ENCODE measurements at regions not wholly inside any gene's neighbourhood (a gene's known extent, or its start where the extent isn't known, plus 50 kb on each side); places are given as distances from the start of the nearest gene placed in this dataset.
"Not testable (repeated sequence)": the region's sequence is repeated elsewhere in the genome, so short reads cannot be mapped to it uniquely, and the experiment has no call there.

DNA sequence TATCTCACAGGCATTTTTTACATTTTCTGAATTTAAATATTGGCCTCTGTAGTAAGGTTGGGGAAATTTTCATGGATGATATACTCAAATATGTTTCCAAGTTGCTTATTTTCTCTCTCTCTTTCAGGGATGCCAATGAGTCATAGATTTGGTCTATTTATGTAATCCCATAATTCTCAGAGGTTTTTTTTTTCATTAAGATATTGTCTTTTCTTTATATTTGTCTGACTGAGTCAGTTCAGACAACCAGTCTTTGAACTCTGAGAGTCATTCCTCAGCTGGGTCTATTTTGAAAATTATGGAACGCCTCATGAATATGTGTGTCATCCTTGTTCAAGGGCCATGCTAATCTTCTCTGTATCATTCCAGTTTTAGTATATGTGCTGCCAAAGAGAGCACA is 223.2 kb downstream of the PCSK1 start:
- DNase-seq (ENCODE audit: low read depth in 2 of 2, low spot score in 1 of 2): no peak

DNA sequence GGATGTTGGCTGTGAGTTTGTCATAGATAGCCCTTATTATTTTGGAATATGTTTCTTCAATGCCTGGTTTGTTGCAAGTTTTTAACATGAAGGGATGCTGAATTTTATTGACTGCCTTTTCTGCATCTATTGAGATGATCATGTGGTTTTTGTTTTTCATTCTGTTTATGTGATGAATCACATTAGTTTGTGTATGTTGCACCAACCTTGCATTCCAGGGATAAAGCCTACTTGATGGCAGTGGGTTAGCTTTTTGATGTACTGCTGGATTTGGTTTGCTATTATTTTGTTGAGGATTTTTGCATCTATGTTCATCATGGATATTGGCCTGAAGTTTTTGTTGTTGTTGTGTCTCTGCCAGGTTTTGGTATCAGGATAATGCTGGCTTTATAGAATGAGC is 225.6 kb downstream of the PCSK1 start:
- DNase-seq (ENCODE audit: low read depth in 2 of 2, low spot score in 1 of 2): no peak

DNA sequence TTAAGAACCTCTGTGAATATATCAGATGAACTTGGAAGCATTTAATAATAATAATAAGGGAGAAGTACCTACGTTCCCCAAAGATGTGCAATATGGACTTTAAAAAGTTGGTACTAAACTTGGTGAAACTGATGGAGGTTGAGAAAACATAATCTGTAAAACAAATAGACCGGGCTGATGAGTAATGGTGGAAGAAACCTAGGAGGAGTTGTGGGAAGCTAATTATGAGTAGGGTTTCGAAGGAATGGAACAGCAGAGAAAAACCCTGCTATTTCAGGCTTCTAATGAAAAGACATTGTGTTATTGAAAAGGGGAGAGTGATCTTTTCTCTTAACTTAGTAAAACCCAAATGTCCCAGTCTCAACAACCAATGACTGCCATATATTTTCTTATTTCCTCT is 229.3 kb downstream of the PCSK1 start:
- no peak for DNase-seq (ENCODE audit: low read depth in 2 of 2, low spot score in 1 of 2)

DNA sequence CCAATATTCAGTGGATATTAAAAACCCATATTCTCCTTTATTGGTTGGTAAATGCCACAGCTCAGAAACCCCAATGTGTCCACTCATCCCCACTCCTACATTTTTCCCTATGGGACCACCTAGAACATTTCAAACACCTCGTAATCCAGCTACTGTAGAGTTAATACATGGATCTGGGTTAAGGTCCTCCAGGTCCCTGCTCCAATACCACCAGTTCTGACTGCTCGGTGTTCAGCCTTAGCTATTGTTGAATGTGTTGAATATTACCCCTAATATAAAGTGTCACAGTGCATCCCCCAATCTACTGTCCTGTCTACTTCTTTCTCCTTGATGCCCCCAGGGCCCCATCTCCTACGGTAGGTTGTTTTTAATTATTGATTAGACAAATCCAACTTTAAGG is 231.5 kb downstream of the PCSK1 start:
- no peak for DNase-seq (ENCODE audit: low read depth in 2 of 2, low spot score in 1 of 2)

DNA sequence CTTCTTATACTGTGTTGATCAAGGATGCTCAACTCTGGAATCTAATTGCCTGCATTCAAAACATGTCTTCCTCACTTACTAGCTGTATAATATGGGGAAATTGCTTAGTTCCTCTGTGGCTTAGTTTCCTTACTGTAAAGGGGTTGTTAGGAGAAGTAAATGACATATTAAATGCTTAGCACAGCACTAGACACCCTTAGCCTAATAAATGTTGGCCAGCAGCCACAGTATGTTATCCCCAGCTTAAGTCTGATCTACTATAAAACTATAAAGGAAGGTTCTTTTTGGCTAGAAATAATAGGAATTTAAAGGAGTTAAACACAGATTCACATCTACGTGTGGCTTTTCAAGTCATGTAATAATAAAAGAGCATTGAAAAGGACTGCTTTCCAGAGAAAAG is 232.4 kb downstream of the PCSK1 start:
- no peak for DNase-seq (ENCODE audit: low read depth in 2 of 2, low spot score in 1 of 2)

DNA sequence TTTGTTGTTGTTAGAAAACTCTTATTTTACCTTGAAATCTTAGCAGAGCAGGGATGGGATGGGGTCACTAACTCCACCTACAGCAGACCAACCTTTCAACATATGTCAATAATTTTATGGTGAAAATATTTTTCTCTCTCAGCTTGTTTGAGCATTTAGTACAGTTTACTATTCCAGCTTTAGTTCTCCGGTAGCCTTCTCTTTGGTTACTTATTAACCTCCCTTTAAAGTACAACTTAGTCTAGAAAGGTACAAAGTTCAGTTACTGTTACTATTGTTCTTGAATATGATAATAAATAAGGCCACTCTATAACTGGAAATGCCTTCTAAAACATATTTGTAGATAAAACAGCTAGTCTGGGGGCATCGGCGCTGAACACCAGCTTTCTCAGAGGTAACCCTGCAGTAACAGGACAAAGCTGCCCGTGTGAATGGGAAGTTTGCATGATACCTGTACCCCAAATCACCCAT is 233.3 kb downstream of the PCSK1 start:
- no peak for DNase-seq (ENCODE audit: low read depth in 2 of 2, low spot score in 1 of 2)

DNA sequence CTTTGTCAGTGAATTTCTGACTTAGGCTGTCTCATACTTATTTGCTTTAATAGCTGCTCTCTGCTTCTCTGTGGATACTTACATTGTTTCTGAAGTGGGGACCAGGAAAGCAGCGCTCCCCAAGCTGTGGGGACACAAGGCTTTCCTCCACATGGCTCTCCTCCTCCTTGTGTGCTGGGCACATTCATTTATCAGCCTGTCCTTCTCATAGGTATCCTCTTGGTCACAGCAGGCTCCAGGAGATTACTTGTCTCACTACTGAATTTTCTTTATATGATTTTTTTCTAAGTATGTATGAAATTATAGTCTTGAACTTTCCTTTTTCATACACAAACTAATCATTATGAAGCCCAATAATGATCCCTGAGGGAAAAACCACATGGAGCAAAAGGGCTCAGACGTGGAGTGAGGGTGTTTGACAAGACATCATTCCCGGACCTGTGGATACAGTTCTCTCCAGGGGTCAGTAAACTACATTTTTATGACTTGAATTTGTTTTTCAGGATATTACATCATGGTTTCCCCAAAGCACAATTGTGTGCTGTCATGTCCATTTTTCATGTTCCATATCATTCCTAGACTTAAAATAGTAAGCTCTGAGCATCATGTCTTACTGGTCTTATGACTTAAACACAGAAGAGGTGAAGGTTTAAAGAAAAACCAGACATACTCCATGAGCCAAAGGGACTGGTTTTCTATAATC is 234.5 kb downstream of the PCSK1 start:
- DNase-seq (ENCODE audit: low read depth in 2 of 2, low spot score in 1 of 2): no peak

DNA sequence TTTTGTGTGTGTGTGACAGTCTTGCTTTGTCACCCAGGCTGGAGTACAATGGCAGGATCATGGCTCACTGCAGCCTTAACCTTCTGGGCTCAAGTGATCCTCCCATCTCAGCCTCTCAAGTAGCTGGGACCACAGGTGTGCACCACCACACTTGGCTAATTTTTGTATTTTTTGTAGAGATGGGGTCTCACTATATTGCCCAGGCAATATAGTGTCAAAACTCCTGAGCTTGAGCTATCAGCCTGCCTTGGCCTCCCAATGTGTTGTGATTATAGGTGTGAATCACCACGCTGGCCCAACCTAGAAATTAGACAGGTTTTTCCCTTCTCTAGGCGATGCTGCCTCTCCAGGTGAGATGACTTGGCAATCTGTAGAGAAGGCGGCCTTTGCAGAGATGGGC is 235.3 kb downstream of the PCSK1 start:
- not testable (repeated sequence) for DNase-seq (ENCODE audit: low read depth in 2 of 2, low spot score in 1 of 2)

DNA sequence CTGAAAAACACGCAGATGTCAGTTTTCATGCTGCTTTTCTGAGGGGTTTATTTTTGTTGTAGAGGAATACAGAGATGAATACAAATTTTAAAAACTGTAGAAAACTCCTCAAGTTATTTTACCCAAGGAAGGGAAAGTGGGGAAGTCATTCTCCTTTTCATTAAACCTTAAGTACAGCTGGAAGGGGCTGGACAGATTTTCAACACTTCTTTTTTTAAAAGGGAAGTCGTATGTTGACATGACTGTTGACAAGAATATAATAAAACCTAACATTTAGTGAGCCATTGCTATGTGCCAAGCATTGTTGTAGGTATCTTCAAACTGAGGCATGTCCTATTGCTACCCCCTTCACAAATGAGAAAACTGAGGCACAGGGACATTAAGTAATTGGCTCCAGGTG is 235.7 kb upstream of the ELL2 start:
- no peak for DNase-seq (ENCODE audit: low read depth in 2 of 2, low spot score in 1 of 2)

DNA sequence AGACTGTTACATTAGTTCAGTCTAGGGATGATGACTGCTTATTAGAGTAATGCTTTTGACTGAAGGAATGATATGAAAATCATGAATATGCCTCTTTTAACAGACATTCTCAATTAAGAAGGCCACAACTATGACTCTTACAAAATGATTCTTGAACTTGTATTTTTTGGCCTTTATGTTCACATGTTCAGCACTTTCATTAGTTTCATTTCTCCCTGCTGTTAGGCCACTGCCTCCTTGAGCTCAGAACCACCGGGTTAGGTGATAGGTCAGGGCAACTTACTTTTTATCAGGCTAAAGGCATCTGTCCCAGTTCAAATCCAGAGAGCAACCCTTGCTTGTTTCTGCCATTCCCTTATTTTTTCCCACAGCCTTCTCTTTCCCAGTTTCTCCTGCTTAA is 235.2 kb upstream of the ELL2 start:
- no peak for DNase-seq (ENCODE audit: low read depth in 2 of 2, low spot score in 1 of 2)

DNA sequence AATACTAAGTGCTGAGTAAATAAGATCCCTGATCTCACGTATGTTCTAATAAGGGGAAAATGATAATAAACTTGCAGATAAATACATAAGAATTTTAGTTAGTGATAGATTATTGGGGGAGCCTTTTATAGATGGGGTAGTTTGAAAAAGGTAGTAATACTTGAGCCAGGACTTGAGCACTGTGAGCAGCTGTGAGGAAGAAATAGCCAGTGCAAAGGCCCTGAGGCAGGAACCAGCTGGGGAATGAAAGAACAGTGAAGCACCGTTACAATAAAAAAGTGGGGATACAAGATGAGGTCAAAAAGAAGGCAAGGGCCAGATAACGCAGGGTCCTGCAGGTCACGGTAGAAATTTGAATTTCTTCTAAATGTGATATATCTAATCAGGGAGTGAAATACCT is 234.8 kb upstream of the ELL2 start:
- DNase-seq (ENCODE audit: low read depth in 2 of 2, low spot score in 1 of 2): no peak

DNA sequence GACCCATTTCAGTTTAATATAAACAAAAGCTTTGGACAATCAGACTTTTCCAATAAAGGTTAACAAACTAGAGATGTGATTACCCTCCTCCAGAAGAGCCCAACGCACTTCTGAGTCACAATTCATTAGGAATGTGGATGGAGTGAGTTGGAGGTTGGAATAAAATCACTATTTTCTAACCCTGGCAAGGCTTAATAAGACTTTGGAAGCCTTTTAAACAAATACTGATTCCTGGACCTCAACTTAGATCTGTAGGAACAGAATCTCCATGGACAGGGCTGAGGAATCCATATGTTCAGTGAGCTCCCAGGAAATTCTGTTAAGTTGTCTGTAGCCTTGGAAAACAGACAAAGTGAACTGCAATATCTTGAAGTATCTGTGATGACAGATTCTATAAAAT is 233.5 kb upstream of the ELL2 start:
- no peak for DNase-seq (ENCODE audit: low read depth in 2 of 2, low spot score in 1 of 2)

DNA sequence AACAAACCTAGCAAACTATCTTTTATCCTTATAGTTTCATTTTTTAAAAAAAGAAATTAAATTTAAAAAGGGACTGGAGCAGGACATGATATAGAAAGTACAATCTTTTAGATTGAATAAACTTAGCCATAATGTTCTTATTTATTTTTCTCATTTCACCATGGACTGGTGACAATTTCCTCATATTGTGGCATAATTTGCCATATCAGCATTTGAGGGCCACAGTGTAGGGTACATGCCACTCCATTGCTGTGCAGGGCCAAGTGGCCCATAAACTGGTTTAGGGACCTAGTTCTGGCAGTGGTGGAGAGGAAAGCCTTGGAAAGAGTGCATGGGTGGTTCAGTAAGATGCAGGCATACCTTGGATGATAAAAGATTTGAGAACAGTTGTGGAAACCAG is 232.9 kb upstream of the ELL2 start:
- DNase-seq (ENCODE audit: low read depth in 2 of 2, low spot score in 1 of 2): no peak

DNA sequence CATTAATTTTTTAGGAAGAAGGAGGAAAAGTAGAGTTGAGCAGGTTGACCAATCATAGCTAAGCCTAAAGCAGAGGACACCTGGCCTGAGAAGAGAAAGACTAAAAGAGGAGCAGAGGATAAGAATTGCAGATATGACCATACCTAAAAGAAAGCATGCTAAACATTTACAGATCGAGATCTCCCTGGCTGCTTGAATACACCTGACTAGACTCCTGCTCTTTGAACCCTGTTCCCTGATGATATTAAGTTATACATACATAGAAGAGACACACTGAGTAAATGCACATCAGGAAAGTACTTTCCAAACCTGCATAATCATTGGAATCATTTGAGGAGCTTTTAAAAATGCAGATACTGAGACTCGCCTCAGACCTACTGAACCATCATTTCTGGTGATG is 232.3 kb upstream of the ELL2 start:
- DNase-seq (ENCODE audit: low read depth in 2 of 2, low spot score in 1 of 2): no peak

DNA sequence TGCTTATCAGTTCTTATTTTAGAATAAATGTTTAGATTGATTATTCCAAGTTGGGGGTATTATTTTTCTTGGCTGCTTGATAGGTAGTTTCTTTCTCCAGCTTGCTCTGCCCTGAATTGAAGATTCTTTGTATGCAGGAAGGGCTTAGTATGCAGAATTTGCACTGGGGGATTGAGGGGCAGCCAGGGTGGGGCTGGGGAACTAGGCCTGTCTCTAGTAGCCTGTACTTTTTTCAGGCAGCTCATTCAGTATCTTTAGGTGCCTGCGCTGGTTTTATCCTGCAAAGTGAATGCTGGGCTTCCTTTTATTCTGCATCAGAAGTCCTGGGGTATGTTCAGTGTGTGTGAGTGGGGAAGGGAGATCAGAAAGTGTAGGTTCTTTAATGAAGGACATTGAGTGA is 228.3 kb upstream of the ELL2 start:
- no peak for DNase-seq (ENCODE audit: low read depth in 2 of 2, low spot score in 1 of 2)

DNA sequence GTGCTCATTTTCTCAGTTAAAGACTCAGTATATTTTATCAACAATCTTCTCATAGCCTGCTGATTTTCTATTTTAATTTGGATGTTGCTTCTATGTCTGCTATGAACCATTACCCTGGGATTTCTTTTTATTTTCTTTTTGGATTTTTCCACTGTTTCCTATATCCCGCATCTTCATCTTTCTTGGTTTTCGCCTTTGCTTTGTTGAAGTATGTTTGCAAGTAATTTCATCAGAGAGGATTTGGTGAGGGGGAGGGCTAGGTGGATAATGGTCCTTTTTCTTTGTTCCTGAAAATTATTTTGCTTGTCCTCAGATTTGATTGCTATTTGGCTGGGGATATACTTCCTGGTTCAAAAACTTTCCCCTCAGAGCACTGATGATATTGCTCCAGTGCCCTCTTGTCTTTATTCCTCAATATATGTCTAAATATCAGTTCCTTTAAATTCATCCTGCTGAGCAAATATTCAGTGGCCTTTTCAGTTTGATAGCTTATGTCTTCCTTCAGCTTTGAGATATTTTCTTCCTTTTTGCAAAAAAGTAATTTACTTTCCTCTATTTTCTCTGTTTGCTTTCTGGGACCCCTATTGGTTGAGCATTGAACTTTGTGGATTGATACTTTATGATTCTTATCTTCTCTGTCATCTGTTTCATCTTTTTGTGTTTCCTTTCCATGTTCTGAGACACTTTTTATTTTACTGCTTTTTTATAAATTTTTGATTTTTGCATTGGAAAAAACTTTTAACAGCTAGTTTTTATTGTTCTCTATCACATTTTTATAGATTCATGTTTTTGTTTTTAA is 227.6 kb upstream of the ELL2 start:
- no peak for DNase-seq (ENCODE audit: low read depth in 2 of 2, low spot score in 1 of 2)

DNA sequence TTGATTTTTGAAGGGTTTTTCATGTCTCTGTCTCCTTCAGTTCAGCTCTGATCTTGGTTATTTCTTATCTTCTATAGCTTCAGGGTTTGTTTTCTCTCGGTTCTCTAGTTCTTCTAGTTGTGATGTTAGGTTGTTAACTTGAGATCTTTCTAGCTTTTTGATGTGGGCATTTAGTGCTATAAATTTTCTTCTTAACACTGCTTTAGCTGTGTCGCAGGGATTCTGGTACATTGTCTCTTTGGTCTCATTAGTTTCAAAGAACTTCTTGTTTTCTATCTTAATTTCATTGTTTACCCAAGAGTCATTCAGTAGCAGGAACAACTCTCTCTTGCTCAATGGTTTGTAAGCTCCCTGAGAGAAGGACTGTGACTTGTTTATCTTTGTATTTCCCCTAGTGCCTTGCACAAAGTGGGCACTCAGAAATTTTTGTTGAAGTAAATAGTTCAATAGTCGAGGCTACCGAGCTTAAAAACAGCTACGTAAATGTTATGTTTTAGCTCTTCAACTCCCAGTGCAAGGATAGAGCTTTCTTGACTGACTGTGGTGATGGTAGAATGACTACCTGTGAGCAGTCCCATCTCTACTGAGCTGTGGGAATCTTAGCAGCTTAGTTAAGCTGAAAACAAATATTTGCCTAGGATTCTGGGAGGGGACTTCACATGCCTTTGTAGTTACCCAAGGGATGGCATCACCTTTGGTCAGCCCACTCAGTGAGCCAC is 225.8 kb upstream of the ELL2 start:
- DNase-seq (ENCODE audit: low read depth in 2 of 2, low spot score in 1 of 2): no peak

DNA sequence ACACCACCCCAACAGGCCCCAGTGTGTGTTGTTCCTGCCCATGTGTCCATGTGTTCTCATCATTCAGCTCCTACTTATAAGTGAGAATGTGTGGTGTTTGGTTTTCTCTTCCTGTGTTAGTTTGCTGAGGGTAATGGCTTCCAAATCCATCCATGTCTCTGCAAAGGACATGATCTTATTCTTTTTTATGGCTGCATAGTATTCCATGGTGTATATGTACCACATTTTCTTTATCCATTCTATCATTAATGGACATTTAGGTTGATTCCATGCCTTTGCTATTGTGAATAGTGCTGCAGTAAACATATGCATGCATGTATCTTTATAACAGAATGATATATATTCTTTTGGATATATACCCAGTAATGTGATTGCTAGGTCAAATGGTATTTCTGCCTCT is 222.9 kb upstream of the ELL2 start:
- DNase-seq (ENCODE audit: low read depth in 2 of 2, low spot score in 1 of 2): not testable (repeated sequence)

DNA sequence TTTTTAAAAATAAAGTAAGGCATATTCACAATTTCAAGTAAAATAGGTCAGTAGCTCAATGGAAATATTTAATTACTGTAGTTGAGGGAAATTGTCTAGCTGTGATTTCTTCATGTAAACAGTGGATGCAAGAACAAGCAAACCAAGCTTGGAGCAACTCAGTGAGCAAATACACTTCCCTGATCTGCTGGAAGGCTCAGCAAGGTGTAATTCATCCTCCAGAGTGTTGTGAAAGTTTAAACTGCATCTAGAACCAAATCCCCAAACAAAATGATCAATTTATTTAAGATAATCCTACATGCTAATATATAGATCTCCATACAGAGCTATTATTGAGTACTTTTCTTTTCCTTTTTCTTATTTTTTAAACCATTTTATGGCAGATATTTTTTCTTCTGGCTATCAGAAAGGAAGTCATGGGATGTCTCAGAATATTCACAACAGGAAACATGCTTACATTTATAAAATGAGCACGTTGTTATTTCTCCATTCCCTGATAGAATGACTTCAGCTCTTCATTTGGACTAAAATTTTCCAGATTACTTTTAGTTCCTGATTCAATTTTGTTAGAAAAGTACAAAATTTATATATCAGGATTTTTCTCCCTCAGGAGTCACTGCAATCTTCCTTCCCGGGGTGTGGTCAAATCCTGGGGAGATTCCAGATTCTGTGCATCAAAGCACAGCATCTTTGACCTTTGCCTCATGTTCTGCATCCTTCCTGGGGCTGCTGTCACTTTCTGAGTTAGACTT is 219.2 kb upstream of the ELL2 start:
- no peak for DNase-seq (ENCODE audit: low read depth in 2 of 2, low spot score in 1 of 2)

DNA sequence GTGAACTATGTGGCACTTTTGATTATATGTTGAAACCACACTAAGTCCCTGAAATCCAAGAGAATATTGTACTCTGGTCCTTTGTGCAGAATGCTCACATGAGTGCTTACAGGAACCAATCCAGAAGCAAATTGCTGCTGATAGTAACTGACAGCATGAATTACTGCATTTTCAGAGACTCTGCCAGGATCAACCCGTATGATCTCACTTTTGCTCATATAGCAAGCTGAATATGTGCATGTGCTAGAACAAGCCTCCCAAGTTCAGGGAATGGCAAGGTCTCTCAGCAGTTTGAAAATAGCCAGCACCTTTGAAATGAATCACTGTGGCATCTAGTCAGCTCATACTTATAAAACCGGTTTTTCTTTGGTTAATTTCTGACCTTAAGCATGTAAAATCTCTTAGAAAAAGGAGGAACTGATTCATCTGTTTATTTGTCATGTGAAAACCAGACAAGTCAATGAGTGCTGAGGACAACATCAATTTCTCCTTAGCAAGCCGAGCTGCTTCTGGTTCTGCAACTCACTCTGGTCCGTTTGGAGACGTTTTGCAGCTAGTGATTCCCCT is 215.7 kb upstream of the ELL2 start:
- DNase-seq (ENCODE audit: low read depth in 2 of 2, low spot score in 1 of 2): no peak

DNA sequence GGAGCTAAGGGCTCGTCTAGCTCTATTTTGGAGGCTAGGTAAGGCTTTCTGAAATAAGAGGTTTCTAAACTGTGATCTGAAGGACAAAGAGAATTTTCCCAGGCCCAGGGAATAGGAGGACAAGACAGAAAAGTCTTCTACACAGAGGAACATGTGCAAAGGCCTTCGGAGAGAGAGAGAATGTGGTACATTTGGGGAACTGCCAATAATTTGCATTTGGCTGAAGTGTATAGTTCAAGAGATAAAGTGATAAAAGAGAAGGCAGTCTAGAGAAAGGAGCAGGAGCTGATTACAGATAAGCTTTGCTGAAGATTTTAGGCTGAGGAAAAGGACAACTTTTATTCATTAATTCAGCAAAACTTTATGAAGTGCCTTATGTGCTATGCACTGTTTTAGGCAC is 214.4 kb upstream of the ELL2 start:
- DNase-seq (ENCODE audit: low read depth in 2 of 2, low spot score in 1 of 2): no peak
